Activated CD4-positive, alpha-beta T cell treated with anti-CD3 and anti-CD28 coated beads, Interleukin-2, amount 50 U/mL, for 4 hours (primary cell): ENCODE measurements at regions not wholly inside any gene's neighbourhood (a gene's known extent, or its start where the extent isn't known, plus 50 kb on each side); places are given as distances from the start of the nearest gene placed in this dataset.
"Not testable (repeated sequence)": the region's sequence is repeated elsewhere in the genome, so short reads cannot be mapped to it uniquely, and the experiment has no call there.

Experiments
- DNase-seq, 2 experiments: peaks; one replicate each; pipeline ENCODE4 v3.0.0-alpha.2; 2020

GRCh38 chr18:71036783-71037182, 747.9 kb downstream of the SOCS6 start:
- no peak for DNase-seq

- not testable (repeated sequence) for DNase-seq
Measured at GRCh38 chr18:71031296-71032191, 742.7 kb downstream of the SOCS6 start.

- not testable (repeated sequence) for DNase-seq
Measured at GRCh38 chr18:71030085-71030484, 741.2 kb downstream of the SOCS6 start.

- no peak for DNase-seq
Measured at GRCh38 chr18:71028285-71028762, 739.5 kb downstream of the SOCS6 start.

GRCh38 chr18:71027531-71027930, 738.7 kb downstream of the SOCS6 start:
- DNase-seq: no peak

GRCh38 chr18:71025505-71026225, 736.8 kb downstream of the SOCS6 start:
- DNase-seq: no peak

- DNase-seq: no peak
Measured at GRCh38 chr18:71022389-71022788, 733.5 kb downstream of the SOCS6 start.

GRCh38 chr18:71021030-71021362, 732.2 kb downstream of the SOCS6 start:
- no peak for DNase-seq

- DNase-seq: no peak
Measured at GRCh38 chr18:71020342-71021029, 731.6 kb downstream of the SOCS6 start.

GRCh38 chr18:71018816-71019215, 730.0 kb downstream of the SOCS6 start:
- no peak for DNase-seq

- DNase-seq: no peak
Measured at GRCh38 chr18:71012789-71013188, 723.9 kb downstream of the SOCS6 start.

GRCh38 chr18:71011389-71011788, 722.5 kb downstream of the SOCS6 start:
- DNase-seq: no peak

- DNase-seq: no peak
Measured at GRCh38 chr18:71008257-71008656, 719.4 kb downstream of the SOCS6 start.

GRCh38 chr18:71001597-71001996, 712.8 kb downstream of the SOCS6 start:
- DNase-seq: no peak

GRCh38 chr18:70998490-70998889, 709.6 kb downstream of the SOCS6 start:
- no peak for DNase-seq

- DNase-seq: no peak
Measured at GRCh38 chr18:70994116-70994515, 705.3 kb downstream of the SOCS6 start.

- DNase-seq: no peak
Measured at GRCh38 chr18:70991577-70991976, 702.7 kb downstream of the SOCS6 start.

GRCh38 chr18:70985948-70986347, 697.1 kb downstream of the SOCS6 start:
- DNase-seq: no peak

- no peak for DNase-seq
Measured at GRCh38 chr18:70982292-70982691, 693.4 kb downstream of the SOCS6 start.

GRCh38 chr18:70981400-70982140, 692.7 kb downstream of the SOCS6 start:
- DNase-seq: no peak

GRCh38 chr18:70973626-70974025, 684.8 kb downstream of the SOCS6 start:
- no peak for DNase-seq

- DNase-seq: no peak
Measured at GRCh38 chr18:70966419-70966818, 677.6 kb downstream of the SOCS6 start.

- DNase-seq: no peak
Measured at GRCh38 chr18:70961939-70962338, 673.1 kb downstream of the SOCS6 start.
